ENCODE measurements at regions not wholly inside any gene's neighbourhood (a gene's known extent, or its start where the extent isn't known, plus 50 kb on each side); places are given as distances from the start of the nearest gene placed in this dataset.

GRCh38 chr16:5895976-5896375 is 798.4 kb upstream of the EEF2KMT start:
- no peak for DNase-seq (ENCODE audit: low spot score)

GRCh38 chr16:5895137-5895536 is 797.5 kb upstream of the EEF2KMT start:
- no peak for DNase-seq (ENCODE audit: low spot score)

- no peak for DNase-seq (ENCODE audit: low spot score)
Measured at GRCh38 chr16:5891296-5891695, 793.7 kb upstream of the EEF2KMT start.

GRCh38 chr16:5885521-5885920 is 787.9 kb upstream of the EEF2KMT start:
- DNase-seq (ENCODE audit: low spot score) = no peak

GRCh38 chr16:5884996-5885395 is 787.4 kb upstream of the EEF2KMT start:
- no peak for DNase-seq (ENCODE audit: low spot score)

- no peak for DNase-seq (ENCODE audit: low spot score)
Measured at GRCh38 chr16:5884339-5884738, 786.7 kb upstream of the EEF2KMT start.

GRCh38 chr16:5882087-5882640 is 784.6 kb upstream of the EEF2KMT start:
- DNase-seq (ENCODE audit: low spot score) = no peak

GRCh38 chr16:5875416-5875815 is 777.8 kb upstream of the EEF2KMT start:
- DNase-seq (ENCODE audit: low spot score) = no peak

GRCh38 chr16:5874899-5875298 is 777.3 kb upstream of the EEF2KMT start:
- no peak for DNase-seq (ENCODE audit: low spot score)

GRCh38 chr16:5873221-5873620 is 775.6 kb upstream of the EEF2KMT start:
- no peak for DNase-seq (ENCODE audit: low spot score)

GRCh38 chr16:5870886-5871691 is 773.5 kb upstream of the EEF2KMT start:
- DNase-seq (ENCODE audit: low spot score) = no peak

- no peak for DNase-seq (ENCODE audit: low spot score)
Measured at GRCh38 chr16:5867250-5867649, 769.7 kb upstream of the EEF2KMT start.

GRCh38 chr16:5865236-5865635 is 767.6 kb upstream of the EEF2KMT start:
- DNase-seq (ENCODE audit: low spot score) = no peak

GRCh38 chr16:5863071-5863606 is 765.5 kb upstream of the EEF2KMT start:
- DNase-seq (ENCODE audit: low spot score) = no peak

GRCh38 chr16:5862103-5862840 is 764.7 kb upstream of the EEF2KMT start:
- no peak for DNase-seq (ENCODE audit: low spot score)

- DNase-seq (ENCODE audit: low spot score) = no peak
Measured at GRCh38 chr16:5861241-5861640, 763.6 kb upstream of the EEF2KMT start.

GRCh38 chr16:5858180-5858579 is 760.6 kb upstream of the EEF2KMT start:
- DNase-seq (ENCODE audit: low spot score) = no peak

- DNase-seq (ENCODE audit: low spot score) = no peak
Measured at GRCh38 chr16:5854027-5854426, 756.4 kb upstream of the EEF2KMT start.

- DNase-seq (ENCODE audit: low spot score) = no peak
Measured at GRCh38 chr16:5852151-5852550, 754.6 kb upstream of the EEF2KMT start.

GRCh38 chr16:5851393-5851982 is 753.9 kb upstream of the EEF2KMT start:
- no peak for DNase-seq (ENCODE audit: low spot score)

- DNase-seq (ENCODE audit: low spot score) = no peak
Measured at GRCh38 chr16:5850632-5851392, 753.2 kb upstream of the EEF2KMT start.

- DNase-seq (ENCODE audit: low spot score) = no peak
Measured at GRCh38 chr16:5845046-5845445, 747.5 kb upstream of the EEF2KMT start.
